ENCODE measurements at regions not wholly inside any gene's neighbourhood (a gene's known extent, or its start where the extent isn't known, plus 50 kb on each side); places are given as distances from the start of the nearest gene placed in this dataset.
A peak's percentile ranks its signal among the peaks of the same experiment; 100 is the strongest.

DNA sequence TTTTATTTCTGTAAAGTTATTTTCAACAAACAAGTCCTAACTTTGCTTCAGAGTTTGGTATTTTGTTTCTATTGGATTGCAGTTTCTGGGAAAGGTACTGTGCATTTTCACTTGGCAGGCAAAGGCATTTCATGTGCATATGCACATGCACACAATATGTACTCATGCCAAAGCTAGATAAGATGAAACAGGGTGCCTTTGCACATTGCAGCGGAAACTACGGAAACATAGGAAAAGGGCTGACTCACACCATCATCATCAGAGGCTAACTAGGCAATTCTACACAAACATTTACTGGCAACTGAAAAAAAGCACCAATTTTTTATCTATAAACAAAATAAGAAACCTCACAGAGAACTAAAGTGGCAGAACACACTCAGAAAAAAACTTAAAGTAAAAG, 550.6 kb upstream of the NECTIN3 start (continued):
- TF ChIP-seq ZNF324 (CRISPR knock-in tag; IDR thresholded peaks at IDR 0.05) (no peak), ZFP1 (CRISPR knock-in tag; IDR thresholded peaks at IDR 0.05) (no peak), MYC (IDR thresholded peaks at IDR 0.05; ENCODE audit: low read depth, low read length) (peak; percentile 43; the same call in 1 of the 2 replicates), MYC (CRISPR knock-in tag; IDR thresholded peaks at IDR 0.05; ENCODE audit: borderline replicate concordance, low read depth) (no peak), EGR1 (conservative IDR thresholded peaks at IDR 0.05) (no peak), SIN3A (IDR thresholded peaks at IDR 0.05; ENCODE audit: borderline replicate concordance in 2 of 2, control insufficient read depth in 1 of 2, low read depth in 2 of 2, low read length in 2 of 2) (0 out of 4 replicates have a peak, but pooled peaks of 1 of the 2 experiments have one; percentile 24), BACH1 (tag; IDR thresholded peaks at IDR 0.05) (0 out of 2 replicates have a peak, but pooled peaks have one; percentile 45), SMARCA4 (IDR thresholded peaks at IDR 0.05) (peak; percentile 80), EP300 (IDR thresholded peaks at IDR 0.05; ENCODE audit: low read length) (peak; percentile 76; the same call in 1 of the 2 replicates), ZNF311 (CRISPR knock-in tag; IDR thresholded peaks at IDR 0.05) (no peak), NFIC (IDR thresholded peaks at IDR 0.05) (peak; percentile 74), L3MBTL2 (IDR thresholded peaks at IDR 0.05) (peak; percentile 64; the same call in 1 of the 2 replicates), CC2D1A (IDR thresholded peaks at IDR 0.05) (peak; percentile 50; the same call in 1 of the 2 replicates), ZNF232 (CRISPR knock-in tag; IDR thresholded peaks at IDR 0.05) (no peak), ARNT (IDR thresholded peaks at IDR 0.05) (no peak), ZKSCAN1 (IDR thresholded peaks at IDR 0.05; ENCODE audit: low read depth, low read length) (peak; percentile 60; the same call in 1 of the 2 replicates), NCOA1 (IDR thresholded peaks at IDR 0.05; ENCODE audit: low read depth) (no peak), TCF3 (CRISPR knock-in tag; IDR thresholded peaks at IDR 0.05) (peak; percentile 80), POLR2AphosphoS5 (IDR thresholded peaks at IDR 0.05; ENCODE audit: control insufficient read depth, insufficient read depth, low read depth, low read length) (0 out of 2 replicates have a peak, but pooled peaks have one; percentile 37), CBFA2T2 (conservative IDR thresholded peaks at IDR 0.05) (peak; percentile 67), EHMT2 (IDR thresholded peaks at IDR 0.05) (peak; percentile 23; the same call in 1 of the 2 replicates), NFE2 (IDR thresholded peaks at IDR 0.05; ENCODE audit: low read depth) (peak; percentile 92), CBFA2T3 (IDR thresholded peaks at IDR 0.05) (peak; percentile 85), MAFF (IDR thresholded peaks at IDR 0.05; ENCODE audit: low read length) (peak; percentile 62; the same call in 1 of the 2 replicates), LEF1 (IDR thresholded peaks at IDR 0.05) (peak; percentile 81), GABPA (tag; conservative IDR thresholded peaks at IDR 0.05; ENCODE audit: low read depth) (peak; percentile 28), MAFG (tag; conservative IDR thresholded peaks at IDR 0.05) (peak; percentile 76)
- TF ChIP-seq, protein P1, sequence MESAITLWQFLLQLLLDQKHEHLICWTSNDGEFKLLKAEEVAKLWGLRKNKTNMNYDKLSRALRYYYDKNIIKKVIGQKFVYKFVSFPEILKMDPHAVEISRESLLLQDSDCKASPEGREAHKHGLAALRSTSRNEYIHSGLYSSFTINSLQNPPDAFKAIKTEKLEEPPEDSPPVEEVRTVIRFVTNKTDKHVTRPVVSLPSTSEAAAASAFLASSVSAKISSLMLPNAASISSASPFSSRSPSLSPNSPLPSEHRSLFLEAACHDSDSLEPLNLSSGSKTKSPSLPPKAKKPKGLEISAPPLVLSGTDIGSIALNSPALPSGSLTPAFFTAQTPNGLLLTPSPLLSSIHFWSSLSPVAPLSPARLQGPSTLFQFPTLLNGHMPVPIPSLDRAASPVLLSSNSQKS (CRISPR knock-in tag; IDR thresholded peaks at IDR 0.05), result no peak
- TF ChIP-seq, protein P2, sequence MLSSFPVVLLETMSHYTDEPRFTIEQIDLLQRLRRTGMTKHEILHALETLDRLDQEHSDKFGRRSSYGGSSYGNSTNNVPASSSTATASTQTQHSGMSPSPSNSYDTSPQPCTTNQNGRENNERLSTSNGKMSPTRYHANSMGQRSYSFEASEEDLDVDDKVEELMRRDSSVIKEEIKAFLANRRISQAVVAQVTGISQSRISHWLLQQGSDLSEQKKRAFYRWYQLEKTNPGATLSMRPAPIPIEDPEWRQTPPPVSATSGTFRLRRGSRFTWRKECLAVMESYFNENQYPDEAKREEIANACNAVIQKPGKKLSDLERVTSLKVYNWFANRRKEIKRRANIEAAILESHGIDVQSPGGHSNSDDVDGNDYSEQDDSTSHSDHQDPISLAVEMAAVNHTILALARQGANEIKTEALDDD (IDR thresholded peaks at IDR 0.05), result peak; percentile 68; the same call in 1 of the 2 replicates
- TF ChIP-seq, protein P3, sequence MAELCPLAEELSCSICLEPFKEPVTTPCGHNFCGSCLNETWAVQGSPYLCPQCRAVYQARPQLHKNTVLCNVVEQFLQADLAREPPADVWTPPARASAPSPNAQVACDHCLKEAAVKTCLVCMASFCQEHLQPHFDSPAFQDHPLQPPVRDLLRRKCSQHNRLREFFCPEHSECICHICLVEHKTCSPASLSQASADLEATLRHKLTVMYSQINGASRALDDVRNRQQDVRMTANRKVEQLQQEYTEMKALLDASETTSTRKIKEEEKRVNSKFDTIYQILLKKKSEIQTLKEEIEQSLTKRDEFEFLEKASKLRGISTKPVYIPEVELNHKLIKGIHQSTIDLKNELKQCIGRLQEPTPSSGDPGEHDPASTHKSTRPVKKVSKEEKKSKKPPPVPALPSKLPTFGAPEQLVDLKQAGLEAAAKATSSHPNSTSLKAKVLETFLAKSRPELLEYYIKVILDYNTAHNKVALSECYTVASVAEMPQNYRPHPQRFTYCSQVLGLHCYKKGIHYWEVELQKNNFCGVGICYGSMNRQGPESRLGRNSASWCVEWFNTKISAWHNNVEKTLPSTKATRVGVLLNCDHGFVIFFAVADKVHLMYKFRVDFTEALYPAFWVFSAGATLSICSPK (IDR thresholded peaks at IDR 0.05; ENCODE audit: borderline replicate concordance), result no peak

All from K562 (cell line).